Heart left ventricle (tissue), 13 donors: ENCODE measurements at regions not wholly inside any gene's neighbourhood (a gene's known extent, or its start where the extent isn't known, plus 50 kb on each side); places are given as distances from the start of the nearest gene placed in this dataset.

Source experiments
- CTCF ChIP-seq, 12 donors: fragments of 200-600 bp; sonication (generic) in 4 of 12; IDR thresholded peaks; one replicate each; pipeline versions ENCODE4 v1.5.0 to v1.8.0; 2018 to 2022; ENCODE audit warnings: antibody characterized with exemption in 12 of 12, mild to moderate bottlenecking in 5 of 12
- POLR2A ChIP-seq, 2 donors: fragments of 450-650 bp; IDR thresholded peaks; one replicate each; pipeline ENCODE4 v1.6.1; 2017; ENCODE audit warnings: antibody characterized with exemption in 2 of 2, mild to moderate bottlenecking in 2 of 2, moderate library complexity in 2 of 2
- donor health status: ischemic (EF 13 %, LVEDD 7.1; RV severe dilation, severe dysfunction).
- donor health status: DM: no; HTN: yes; CAD: no.
- donor health status: DM: no; HTN: no; CAD: no.
- donor health status: ischemic (EF 25% LVEDD 6.9; RV normal size, moderate dysfunction).
- donor health status: ischemic (EF 25% LVEDD 5.7; RV mildly dilated, moderate dysfunction).
- donor health status: ischemic (EF 35%, LVEDD 5.7; RV mildly dilated, moderate dysfunction).
- donor health status: nonischemic (EF 11% LVEDD 7.7; RV severe dilation, severe dysfunction).
- donor health status: DM: yes; HTN: yes; CAD: no.
- donor health status: PGD.
- donor health status: ischemic (EF 29% LVEDD 5.4; RV normal size, mild dysfunction).
- donor health status: nonischemic (EF 23%, LVEDD 6.1; RV moderate dilation, normal function).

- TF ChIP-seq CTCF (IDR thresholded peaks at IDR 0.05) (no peak), POLR2A (IDR thresholded peaks at IDR 0.05) (no peak)
Measured at GRCh38 chr1:238474263-238474662, 583.5 kb upstream of the ZP4 start.
